Astrocyte of the cerebellum (primary cell): ENCODE measurements at regions not wholly inside any gene's neighbourhood (a gene's known extent, or its start where the extent isn't known, plus 50 kb on each side); places are given as distances from the start of the nearest gene placed in this dataset.

Experiments used
- DNase-seq: peaks from one replicate; pipeline ENCODE4 v3.0.0-alpha.2; 2011; ENCODE audit warnings: low read depth
- H3K4me3 ChIP-seq: 2 replicates; pipeline ENCODE4 v1.5.1; 2011; ENCODE audit warnings: mild to moderate bottlenecking, low read depth, low read length, moderate library complexity
- CTCF ChIP-seq: IDR thresholded peaks from 2 replicates; pipeline ENCODE4 v1.5.1; 2012; ENCODE audit warnings: low read length, low read depth, moderate library complexity, mild to moderate bottlenecking; ENCODE audit errors: missing control alignments
- in situ Hi-C: cut with HindIII; loops from 2 replicates; pipeline ENCODE4 v1.10.0; 2017; ENCODE audit warnings: low sequenced_read_pairs

DNA sequence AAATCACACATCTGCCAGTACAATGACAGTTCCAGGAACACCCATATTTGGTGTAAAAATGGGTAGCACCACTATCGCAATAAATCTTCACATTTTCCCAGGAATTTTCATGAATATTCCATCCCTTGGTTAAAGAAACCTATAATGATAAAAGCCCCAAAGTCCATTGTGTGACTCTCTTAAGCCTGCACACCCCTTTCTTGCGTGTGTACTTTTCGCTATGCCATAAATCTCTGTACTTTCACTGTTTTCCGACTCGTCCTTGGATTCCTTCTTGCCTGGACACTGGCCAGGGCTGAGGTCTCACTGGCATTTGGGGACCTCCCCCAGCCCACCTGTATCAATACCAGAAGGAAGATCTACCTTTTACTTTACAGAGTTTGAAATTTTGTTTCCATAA is 172.3 kb downstream of the RNF152 start:
- DNase-seq = no peak
- no peak for TF ChIP-seq CTCF
- in situ Hi-C loops = no loop called here
- H3K4me3 ChIP-seq = no peak overlapping the region

GRCh38 chr18:61719671-61720070 is 173.1 kb downstream of the RNF152 start:
- no peak for DNase-seq
- H3K4me3 ChIP-seq = no peak overlapping the region
- no peak for TF ChIP-seq CTCF
- in situ Hi-C loops = no loop called here

GRCh38 chr18:61718944-61719343 is 173.9 kb downstream of the RNF152 start:
- DNase-seq = no peak
- TF ChIP-seq CTCF = no peak
- H3K4me3 ChIP-seq = no peak overlapping the region
- in situ Hi-C loops = no loop called here

- TF ChIP-seq CTCF = no peak
- H3K4me3 ChIP-seq = no peak overlapping the region
- no peak for DNase-seq
- in situ Hi-C loops = no loop called here
These were observed 178.4 kb downstream of the RNF152 start for GRCh38 chr18:61714421-61714820.

- no peak for TF ChIP-seq CTCF
- H3K4me3 ChIP-seq = no peak overlapping the region
- in situ Hi-C loops = no loop called here
- no peak for DNase-seq
These were observed 179.3 kb downstream of the RNF152 start for GRCh38 chr18:61713502-61713901.

DNA sequence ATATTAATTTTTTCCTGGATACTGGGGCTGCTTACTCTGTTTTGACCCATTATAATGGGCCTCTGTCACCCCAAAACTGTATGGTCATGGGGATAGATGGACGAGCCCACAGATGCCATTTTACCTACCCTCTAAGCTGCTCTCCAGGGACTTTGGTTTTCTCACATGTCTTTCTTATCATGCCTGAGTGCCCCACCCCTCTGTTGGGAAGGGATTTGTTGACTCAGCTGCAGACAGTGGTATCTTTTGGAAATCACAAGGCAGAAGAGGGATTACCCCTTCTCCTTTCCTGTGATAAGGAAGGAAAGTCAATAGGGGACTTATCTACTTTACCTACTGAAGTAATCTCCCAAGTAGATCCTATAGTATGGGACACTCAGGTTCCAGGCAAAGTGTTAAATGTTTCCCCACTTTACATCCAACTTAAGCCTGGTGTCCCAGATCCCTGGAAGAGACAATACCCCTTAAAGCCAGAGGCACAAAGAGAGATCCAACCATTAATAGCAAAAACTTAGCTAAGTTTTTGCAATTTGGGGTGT is 182.7 kb downstream of the RNF152 start:
- in situ Hi-C loops = no loop called here
- no peak overlapping the region for H3K4me3 ChIP-seq
- DNase-seq = no peak
- TF ChIP-seq CTCF = no peak

DNA sequence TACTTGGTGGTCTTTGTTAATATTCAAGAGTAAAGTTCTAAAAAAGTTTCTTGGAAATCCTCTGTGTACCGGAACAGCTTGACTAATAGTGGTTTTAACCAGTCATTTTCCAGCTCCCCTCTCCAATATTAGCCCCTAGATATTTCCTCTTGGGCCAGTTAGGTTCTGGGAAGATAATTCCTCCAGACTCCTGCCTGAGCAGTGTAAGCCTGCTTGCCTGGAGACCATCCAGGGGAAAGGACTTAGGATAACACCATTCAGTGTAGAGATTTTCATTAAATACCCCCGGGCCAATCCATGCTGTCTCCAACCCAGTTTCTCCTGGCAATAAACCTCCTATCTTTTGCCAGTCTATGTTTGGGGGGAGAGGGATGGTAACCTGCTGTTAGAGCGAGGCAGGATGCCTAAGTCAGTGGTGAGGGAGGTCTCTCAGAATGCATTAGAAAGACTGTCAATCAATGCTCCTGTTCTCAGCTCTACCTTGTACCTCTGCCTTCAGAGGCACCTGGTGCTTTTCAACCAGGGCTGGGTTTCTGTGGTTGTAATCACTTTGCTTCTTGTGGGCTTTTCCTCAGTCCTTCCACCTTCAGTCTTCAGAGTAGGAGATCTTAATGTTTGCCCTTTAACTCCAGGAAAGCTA is 186.4 kb downstream of the RNF152 start:
- no peak for TF ChIP-seq CTCF
- in situ Hi-C loops = no loop called here
- DNase-seq = no peak

More for the DNA sequence above, 186.4 kb downstream of the RNF152 start:
- H3K4me3 ChIP-seq = no peak overlapping the region
